PFSK-1 (cell line): ENCODE measurements at regions not wholly inside any gene's neighbourhood (a gene's known extent, or its start where the extent isn't known, plus 50 kb on each side); places are given as distances from the start of the nearest gene placed in this dataset.

Experiments used
- POLR2AphosphoS5 ChIP-seq: IDR thresholded peaks from 2 replicates; pipeline ENCODE4 v1.6.1; 2012; ENCODE audit warnings: low read depth, mild to moderate bottlenecking, control low read depth, low read length, moderate library complexity
- REST ChIP-seq, 2 experiments: IDR thresholded peaks; 2 replicates each; pipeline versions ENCODE4 v1.6.1 to v1.8.0; 2011 to 2012; ENCODE audit warnings: low read depth in 2 of 2, low read length in 2 of 2, control low read depth in 1 of 2, inconsistent platforms in 1 of 2, mild to moderate bottlenecking in 1 of 2, moderate library complexity in 1 of 2; ENCODE audit not compliant: insufficient read depth in 1 of 2
- SIN3A ChIP-seq: IDR thresholded peaks from 2 replicates; pipeline ENCODE4 v1.6.1; 2012; ENCODE audit warnings: mild to moderate bottlenecking, low read length, moderate library complexity, borderline replicate concordance; ENCODE audit not compliant: insufficient read depth

DNA sequence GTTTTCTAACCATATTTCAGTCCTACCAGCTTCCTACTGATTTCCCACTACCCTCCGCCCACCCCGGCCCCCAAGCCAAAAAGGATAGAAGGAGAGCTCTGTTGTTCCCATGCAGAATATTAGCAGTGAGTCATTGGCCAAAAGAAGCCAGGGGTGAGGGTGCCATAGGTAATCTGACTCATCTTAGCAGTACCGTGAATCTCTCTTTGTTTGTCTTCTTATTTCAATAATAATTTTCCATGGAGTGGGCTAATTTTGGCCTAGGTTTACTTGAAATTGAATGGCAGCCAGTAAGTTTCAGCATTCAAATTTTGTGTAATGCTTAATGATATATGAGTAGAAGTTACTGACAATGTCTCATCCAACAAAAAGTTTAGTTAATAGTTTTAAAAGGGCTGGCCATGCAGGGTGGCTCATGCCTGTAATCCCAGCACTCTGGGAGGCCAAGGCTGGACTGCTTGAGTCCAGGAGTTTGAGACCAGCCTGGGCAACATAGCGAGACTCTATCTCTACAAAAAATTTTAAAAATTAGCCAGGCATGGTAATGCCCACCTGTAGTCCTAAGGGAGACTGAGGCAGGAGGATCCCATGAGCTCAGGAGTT is 74.2 kb downstream of the C9orf152 start:
- TF ChIP-seq SIN3A (no peak), REST (IDR thresholded peaks at IDR 0.05; ENCODE audit: insufficient read depth in 1 of 2, low read depth in 2 of 2, low read length in 2 of 2) (no peak), POLR2AphosphoS5 (no peak)
